HG02973 (cell line): ENCODE measurements at regions not wholly inside any gene's neighbourhood (a gene's known extent, or its start where the extent isn't known, plus 50 kb on each side); places are given as distances from the start of the nearest gene placed in this dataset.

Source experiments
- ATAC-seq: cut with Tn5 transposase; IDR thresholded peaks from one replicate; pipeline ENCODE4 v1.9.1; 2021; ENCODE audit warnings: moderate library complexity; ENCODE audit not compliant: unreplicated experiment

- ATAC-seq: no peak
Measured at GRCh38 chr1:157292809-157293564, 154.8 kb upstream of the ETV3 start.

DNA sequence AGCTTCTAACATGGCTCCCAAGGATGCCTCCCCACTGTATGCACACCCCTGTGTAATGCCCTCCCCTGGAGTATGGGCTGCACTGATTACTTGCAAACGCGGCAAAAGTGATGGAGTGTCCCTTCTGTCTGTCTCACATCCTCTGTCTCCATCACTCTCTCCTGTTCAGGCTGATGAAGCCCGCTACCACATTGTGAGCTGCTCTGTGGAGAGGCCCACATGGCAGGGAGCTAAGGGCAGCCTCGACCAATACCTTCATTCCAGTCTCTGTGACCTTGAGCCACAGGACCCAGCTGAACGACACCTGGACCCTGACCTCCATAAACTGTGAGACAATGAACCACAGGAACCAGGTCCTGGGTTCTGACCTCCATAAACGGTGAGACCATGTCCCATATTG is 154.1 kb upstream of the ETV3 start:
- ATAC-seq: no peak

DNA sequence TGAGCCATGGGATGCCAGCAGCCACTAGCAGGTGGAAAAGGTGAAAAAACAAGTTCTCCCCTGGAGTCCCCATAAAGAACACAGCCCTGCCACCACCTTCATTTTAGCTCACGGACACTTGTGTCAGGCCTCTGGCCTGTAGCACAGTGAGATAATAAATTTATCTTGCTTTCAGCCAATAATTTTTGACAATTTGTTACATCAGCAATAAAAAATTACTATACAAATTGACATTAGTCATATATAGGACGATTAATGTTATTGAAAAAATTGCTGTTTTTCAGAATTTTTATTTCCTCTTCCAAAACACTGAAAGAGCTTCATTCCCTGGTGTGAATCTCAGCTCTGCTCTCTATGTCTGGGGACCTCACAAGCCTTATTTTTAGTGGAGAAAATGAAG is 152.9 kb upstream of the ETV3 start:
- ATAC-seq: no peak

DNA sequence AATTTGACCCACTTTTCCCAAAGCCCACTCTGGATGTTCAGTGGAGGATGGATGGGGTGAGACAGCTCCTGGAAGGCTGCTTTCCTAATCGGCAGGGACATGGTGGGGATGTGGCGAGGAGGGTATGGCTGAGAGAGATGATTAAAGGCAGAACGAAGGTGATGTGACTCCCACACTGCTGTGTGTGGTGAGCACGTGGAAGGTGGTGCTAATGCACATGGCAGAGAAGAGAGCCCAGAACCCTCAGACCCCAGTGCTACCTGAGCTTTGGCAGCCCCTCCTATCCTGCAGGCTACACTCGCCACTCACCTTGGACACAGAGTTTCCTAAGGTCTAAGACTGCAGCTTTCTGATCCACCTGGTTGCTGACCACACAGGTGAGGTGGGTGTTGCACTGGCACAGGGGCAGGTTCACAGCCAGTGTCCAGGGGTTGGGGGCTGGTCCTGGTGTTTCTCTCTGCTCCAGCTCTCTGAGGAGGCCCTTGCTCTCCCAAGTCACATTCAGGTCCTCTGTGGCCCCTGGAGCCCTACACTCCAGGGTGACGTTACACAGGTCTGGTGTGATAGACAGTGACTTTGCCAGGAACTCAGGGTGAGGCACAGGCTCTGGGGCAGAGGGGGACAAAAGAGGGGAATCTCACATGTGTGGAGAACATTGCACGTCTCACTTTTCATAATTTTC is 151.4 kb upstream of the ETV3 start:
- no peak for ATAC-seq

DNA sequence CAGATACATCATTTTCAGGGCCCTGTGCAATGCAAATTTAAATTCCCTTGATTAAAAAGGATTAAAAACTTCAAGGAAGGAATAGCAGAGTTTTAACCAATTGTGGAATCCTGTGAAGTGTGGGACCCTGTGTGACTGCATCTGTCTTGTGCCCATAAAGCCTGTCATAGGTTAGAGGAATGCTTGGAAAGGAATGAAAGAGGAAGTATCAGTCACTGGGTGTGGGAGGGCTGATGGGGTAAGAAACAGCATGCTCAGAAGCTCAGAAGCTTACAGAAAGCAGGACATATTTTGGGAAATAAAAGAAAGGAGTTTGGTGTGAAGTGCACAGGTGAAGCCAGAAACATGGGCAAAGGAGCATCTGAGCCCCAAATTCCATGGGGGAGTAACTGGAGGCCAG is 150.8 kb upstream of the ETV3 start:
- ATAC-seq: no peak

DNA sequence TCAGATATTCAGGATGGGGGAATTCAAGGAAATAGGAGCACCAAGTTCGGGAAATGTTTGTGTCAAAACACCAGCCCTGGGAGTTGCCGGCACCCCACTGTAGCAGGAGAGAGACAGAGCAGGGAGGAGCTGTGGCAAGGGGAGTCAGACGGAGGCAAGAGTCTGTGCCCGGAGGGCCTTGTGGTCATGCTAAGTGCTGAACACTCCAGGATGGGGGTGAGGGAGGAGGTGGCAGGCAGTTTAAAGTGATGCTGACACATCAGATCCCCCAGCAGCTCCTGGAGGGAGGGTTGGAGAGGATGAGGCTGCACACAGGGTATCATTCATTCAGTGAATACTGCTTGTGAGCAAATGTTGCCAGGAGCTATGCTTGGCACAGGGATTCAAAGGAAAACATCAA is 150.3 kb upstream of the ETV3 start:
- no peak for ATAC-seq

GRCh38 chr1:157288006-157288405 is 149.8 kb upstream of the ETV3 start:
- ATAC-seq: no peak

GRCh38 chr1:157287462-157287861 is 149.3 kb upstream of the ETV3 start:
- ATAC-seq: no peak

DNA sequence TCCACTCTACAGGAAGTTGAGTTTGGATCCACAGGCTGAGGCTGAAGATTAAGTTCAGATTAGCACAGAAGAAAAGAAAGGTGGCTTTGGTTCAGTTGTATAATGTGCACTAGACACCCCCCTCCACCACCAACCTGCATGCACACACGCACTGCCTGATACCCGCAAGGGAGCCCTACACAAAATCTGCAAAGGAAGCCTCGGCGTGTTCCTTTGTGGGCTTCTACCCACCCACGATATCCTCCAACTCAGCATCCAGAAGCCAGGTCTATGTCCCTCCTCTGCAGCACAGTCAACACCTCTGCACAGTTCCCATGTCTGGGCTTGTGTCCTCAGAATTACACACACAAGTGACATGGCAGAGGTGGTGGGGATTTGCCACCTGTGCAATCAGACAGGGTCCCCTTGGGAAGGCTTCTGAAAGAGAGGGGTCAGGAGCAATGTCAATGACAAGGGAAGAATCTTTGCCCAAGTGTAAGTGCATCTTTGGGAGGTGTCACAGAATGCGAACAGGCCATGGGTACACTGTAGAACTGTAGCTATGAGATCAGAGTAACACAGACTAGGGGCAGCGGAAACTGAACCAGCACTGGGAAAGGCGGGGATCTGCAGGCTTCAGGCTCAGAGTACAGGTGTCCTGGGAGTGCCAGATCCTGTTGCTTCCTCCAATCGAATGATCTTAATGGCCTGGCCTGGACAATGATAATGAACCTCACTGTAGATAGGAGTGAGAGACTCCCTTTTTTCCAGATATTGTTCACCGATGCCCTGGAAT is 148.6 kb upstream of the ETV3 start:
- ATAC-seq: no peak

- ATAC-seq: no peak
Measured at GRCh38 chr1:157286096-157286495, 147.9 kb upstream of the ETV3 start.

DNA sequence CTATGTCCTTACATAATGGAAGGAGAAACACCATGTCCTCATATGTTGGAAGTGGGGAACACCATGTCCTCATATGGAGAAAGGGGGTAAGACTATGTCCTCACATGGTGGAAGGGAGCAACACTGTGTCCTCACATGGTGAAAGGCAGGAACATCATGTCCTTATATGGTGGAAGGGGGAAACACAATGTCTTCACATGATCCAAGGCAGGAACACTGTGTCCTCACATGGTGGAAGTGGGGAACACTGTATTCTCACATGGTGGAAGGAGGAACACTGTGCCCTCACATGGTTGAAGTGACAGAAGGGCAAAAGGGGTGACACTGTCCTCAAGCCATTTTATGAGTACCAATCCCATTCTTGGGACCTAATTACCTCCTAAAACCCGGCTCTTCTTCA is 146.3 kb upstream of the ETV3 start:
- ATAC-seq: no peak

DNA sequence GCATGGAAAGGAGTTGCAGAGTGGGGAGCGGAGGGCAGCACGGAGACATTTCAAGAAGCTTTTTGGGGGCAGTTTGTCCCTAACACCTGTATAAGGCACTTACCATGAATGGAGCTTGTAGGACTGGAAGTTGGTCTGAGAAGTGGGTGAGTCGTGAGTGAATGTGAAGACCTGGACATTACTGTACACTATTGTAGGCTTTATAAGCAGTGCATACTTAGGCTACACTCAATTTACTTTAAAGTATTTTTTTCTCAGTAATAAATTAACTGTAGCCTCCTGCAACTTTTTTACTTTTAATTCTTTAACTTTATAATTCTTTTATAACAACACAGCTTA is 141.6 kb upstream of the ETV3 start:
- ATAC-seq: no peak

DNA sequence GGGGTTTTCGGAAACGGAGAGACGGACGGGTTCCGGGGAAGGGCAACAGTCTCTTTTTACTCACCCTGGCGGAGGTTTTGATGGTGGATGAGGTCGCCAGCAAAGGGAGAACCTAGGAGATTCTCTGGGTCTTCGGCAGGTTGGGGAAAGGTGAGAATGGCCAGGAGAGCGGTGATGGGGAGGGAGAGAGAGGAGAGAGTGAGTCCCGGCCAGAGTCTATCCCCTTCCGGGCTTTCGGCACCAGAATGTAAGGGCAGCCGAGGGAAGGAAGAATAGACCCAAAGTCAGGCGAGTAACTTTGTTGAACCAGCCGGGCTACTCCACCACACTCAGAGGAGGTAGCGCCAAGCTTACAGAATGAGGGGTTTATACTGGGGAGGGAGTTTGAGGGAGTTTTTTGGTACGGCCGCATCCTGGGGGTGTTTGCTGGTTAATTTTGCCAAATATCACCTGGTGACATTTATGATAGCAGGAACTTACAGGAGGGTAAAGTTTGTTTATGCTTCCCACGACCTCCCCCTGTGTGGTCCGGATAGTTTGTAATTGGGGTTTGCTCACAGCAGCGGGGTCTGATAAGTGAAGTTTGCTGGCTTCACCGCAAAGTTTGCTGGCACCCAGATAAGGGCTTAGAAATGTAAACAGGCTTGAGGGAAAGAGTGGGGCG is 141.1 kb upstream of the ETV3 start:
- ATAC-seq: no peak

- ATAC-seq: no peak
Measured at GRCh38 chr1:157278383-157279137, 140.4 kb upstream of the ETV3 start.

GRCh38 chr1:157277913-157278312 is 139.7 kb upstream of the ETV3 start:
- no peak for ATAC-seq

GRCh38 chr1:157277281-157277680 is 139.1 kb upstream of the ETV3 start:
- ATAC-seq: no peak

- ATAC-seq: no peak
Measured at GRCh38 chr1:157274698-157275534, 136.7 kb upstream of the ETV3 start.

- ATAC-seq: no peak
Measured at GRCh38 chr1:157272729-157273524, 134.7 kb upstream of the ETV3 start.

DNA sequence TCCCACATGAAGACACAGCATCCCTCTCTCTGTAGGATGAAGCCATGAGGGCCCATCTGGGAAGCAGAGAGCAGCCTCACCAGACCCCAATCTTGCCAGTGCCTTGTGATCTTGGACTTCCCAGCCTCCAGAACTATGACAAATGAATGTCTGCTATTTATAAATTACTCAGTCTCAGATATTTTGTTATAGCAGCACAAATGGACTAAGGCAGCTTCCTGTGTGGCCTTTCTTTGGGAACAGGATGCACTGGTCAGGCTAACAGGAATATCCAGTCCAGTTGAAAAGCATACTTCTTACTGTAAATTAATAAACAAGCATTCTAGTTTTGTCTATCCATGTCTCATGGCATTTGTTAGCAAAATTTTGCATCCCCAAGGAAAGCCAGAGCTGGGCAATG is 134.1 kb upstream of the ETV3 start:
- no peak for ATAC-seq
